ENCODE measurements at regions not wholly inside any gene's neighbourhood (a gene's known extent, or its start where the extent isn't known, plus 50 kb on each side); places are given as distances from the start of the nearest gene placed in this dataset.

DNA sequence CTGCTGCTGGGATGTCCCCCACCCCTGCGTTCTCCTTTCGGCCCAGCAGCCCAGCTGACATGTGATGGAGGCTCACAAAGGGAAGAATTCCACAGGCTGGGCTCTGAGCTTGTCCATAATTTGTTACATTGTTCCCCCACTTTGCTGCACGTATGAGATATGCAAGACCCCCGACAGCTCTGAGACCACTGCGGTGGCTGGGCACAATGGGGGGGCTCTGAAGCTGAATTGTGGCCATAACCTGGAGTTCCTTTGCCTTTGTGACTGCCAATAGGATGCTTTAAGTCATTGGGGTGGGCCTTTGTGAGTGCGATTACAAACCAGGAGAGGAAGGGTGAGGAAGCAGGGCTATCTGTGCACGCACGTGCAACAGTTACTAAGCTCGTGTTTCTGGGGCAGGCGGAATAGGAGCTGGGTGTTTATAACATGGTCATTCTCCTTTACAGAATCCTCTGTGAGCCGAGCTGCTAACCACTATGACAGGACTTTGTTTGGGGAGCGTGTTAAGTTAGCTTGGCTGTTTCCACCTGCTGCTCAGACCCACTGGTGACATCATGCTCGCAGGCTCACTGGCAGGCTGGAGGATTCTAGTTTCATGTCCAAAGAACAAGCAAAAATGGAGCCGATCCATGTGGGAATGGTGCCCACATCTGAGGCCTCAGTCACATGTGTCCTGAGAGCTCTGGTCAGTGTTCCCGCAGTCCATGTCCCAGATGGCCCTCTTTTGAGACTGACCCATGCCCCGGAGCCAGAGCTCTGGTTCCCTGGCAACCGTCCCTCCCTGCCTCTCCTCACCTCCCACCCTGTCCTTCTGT lies 208.3 kb upstream of the SALL1 start (continued):
- TF ChIP-seq LRRFIP1 (CRISPR knock-in tag; conservative IDR thresholded peaks at IDR 0.05): no peak

DNA sequence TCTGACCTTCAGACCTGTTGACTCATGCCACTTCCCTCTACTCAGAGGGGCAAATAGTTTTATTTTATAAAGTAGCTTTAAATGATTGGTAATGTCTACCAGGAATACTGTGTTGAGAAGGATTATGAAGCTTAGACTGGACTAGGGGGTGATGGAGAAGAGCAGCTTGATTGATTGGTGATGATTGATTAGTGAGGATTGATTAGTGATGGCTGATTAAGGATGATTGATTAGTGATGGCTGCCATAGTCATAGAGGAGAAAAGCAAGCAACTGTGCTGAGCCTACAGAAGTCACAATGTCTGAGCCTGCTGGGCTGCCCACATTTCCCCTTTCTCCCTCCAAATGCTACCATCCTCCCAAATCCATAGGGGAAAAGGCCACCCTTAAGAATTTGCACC lies 206.8 kb upstream of the SALL1 start:
- Histone ChIP-seq H3K27me3 (ENCODE audit: control insufficient read depth in 1 of 2, insufficient read depth in 2 of 2, low read length in 2 of 2) (no peaks in the 10 kb centered on the region), H3K9ac (ENCODE audit: insufficient read depth, low read depth, low read length) (no peak overlapping the region), H3K9me3 (ENCODE audit: low read length) (no peaks in the 10 kb centered on the region), H3K36me3 (replicated peaks in 1 of 2; ENCODE audit: control insufficient read depth in 1 of 2, insufficient read depth in 2 of 2, low read length in 2 of 2) (no peaks in the 10 kb centered on the region), H3K4me3 (replicated peaks in 1 of 3; ENCODE audit: insufficient read depth in 1 of 3, low read depth in 2 of 3, low read length in 3 of 3) (no peak overlapping the region), H3K79me2 (ENCODE audit: insufficient read depth, low read length) (no peaks in the 10 kb centered on the region), H2AFZ (ENCODE audit: low read length) (no peak overlapping the region), H3K4me1 (ENCODE audit: insufficient read depth, low read length) (no peaks in the 10 kb centered on the region), H3K4me2 (ENCODE audit: low read depth, low read length) (no peak overlapping the region), H3K27ac (ENCODE audit: extremely low read length, insufficient read depth, low read length) (no peak overlapping the region), H4K20me1 (ENCODE audit: insufficient read depth, low read length) (no peaks in the 10 kb centered on the region)
- intact Hi-C loops (cut with micrococcal nuclease; ENCODE audit: unreplicated experiment) (no loop called here), in situ Hi-C loops (cut with HindIII; ENCODE audit: extremely low pct_ligation_motif_present, low pct_unique_long_range_greater_than_20kb) (no loop called here)
- ChIA-PET POLR2A (no interaction called here), CTCF (ENCODE audit: low intra/inter-chr PET ratio, low total read pairs) (no interaction called here)
- TF ChIP-seq NR2F1 (CRISPR knock-in tag; IDR thresholded peaks at IDR 0.05) (0 out of 4 replicates have a peak, but pooled peaks of 1 of the 2 experiments have one; percentile 24), ZNF773 (CRISPR knock-in tag; IDR thresholded peaks at IDR 0.05; ENCODE audit: borderline replicate concordance) (no peak), NR3C1 (CRISPR knock-in tag; IDR thresholded peaks at IDR 0.05) (no peak)
- no peak for ATAC-seq
- no TSS peak for BruUV-seq (replicated peaks)
- FAIRE-seq: no peak
- no peak for DNase-seq (ENCODE audit: low spot score)
